Loucy (cell line): ENCODE measurements at regions not wholly inside any gene's neighbourhood (a gene's known extent, or its start where the extent isn't known, plus 50 kb on each side); places are given as distances from the start of the nearest gene placed in this dataset.
"Not testable (repeated sequence)": the region's sequence is repeated elsewhere in the genome, so short reads cannot be mapped to it uniquely, and the experiment has no call there.

Source experiments
- H2AFZ ChIP-seq: fragments of 200-600 bp; sonication (generic); 2 replicates; pipeline ENCODE4 v1.6.0; 2016; ENCODE audit warnings: antibody characterized with exemption, mild to moderate bottlenecking, low read length, moderate library complexity
- H3F3A ChIP-seq: fragments of 200-600 bp; 2 replicates; pipeline ENCODE4 v1.6.0; 2016; ENCODE audit warnings: antibody characterized with exemption, low read depth, mild to moderate bottlenecking
- H3K27me3 ChIP-seq: fragments of 200-600 bp; sonication (generic); 2 replicates; pipeline ENCODE4 v1.6.1; 2014; ENCODE audit warnings: low read length, mild to moderate bottlenecking; ENCODE audit not compliant: insufficient read depth, poor library complexity, severe bottlenecking
- H3K36me3 ChIP-seq: fragments of 200-600 bp; sonication (generic); 2 replicates; pipeline ENCODE4 v1.6.1; 2016; ENCODE audit warnings: low read length; ENCODE audit not compliant: insufficient read depth
- H3K4me1 ChIP-seq: fragments of 200-600 bp; sonication (generic); 2 replicates; pipeline ENCODE4 v1.5.1; 2014; ENCODE audit warnings: low read length, mild to moderate bottlenecking; ENCODE audit not compliant: insufficient read depth, poor library complexity, severe bottlenecking
- H3K4me2 ChIP-seq: fragments of 200-600 bp; sonication (generic); 2 replicates; pipeline ENCODE4 v1.6.0; 2014; ENCODE audit warnings: antibody characterized with exemption, low read length, low read depth, mild to moderate bottlenecking; ENCODE audit not compliant: poor library complexity, severe bottlenecking
- H3K4me3 ChIP-seq: fragments of 200-600 bp; sonication (generic); 2 replicates; pipeline ENCODE4 v1.5.1; 2014; ENCODE audit warnings: low read length, mild to moderate bottlenecking, mixed read lengths; ENCODE audit not compliant: poor library complexity, severe bottlenecking
- H3K79me2 ChIP-seq: fragments of 200-600 bp; sonication (generic); 2 replicates; pipeline ENCODE4 v1.6.1; 2014; ENCODE audit warnings: low read length; ENCODE audit not compliant: insufficient read depth
- H3K9ac ChIP-seq: fragments of 200-600 bp; sonication (generic); 2 replicates; pipeline ENCODE4 v1.6.0; 2014; ENCODE audit warnings: mild to moderate bottlenecking, low read depth, low read length, moderate library complexity; ENCODE audit not compliant: poor library complexity, severe bottlenecking
- H3K9me2 ChIP-seq: fragments of 200-600 bp; sonication (generic); replicated peaks from 2 replicates; pipeline ENCODE4 v1.6.1; 2016; ENCODE audit warnings: low read depth, low read length, mixed read lengths
- H3K9me3 ChIP-seq: fragments of 200-600 bp; sonication (generic); 2 replicates; pipeline ENCODE4 v1.6.1; 2014; ENCODE audit warnings: mild to moderate bottlenecking, antibody characterized with exemption, low read length, low read depth; ENCODE audit not compliant: insufficient read depth
- H4K20me1 ChIP-seq: fragments of 200-600 bp; sonication (generic); 2 replicates; pipeline ENCODE4 v1.6.0; 2014; ENCODE audit warnings: antibody characterized with exemption, low read length, mild to moderate bottlenecking; ENCODE audit not compliant: insufficient read depth, poor library complexity, severe bottlenecking
- EZH2phosphoT487 ChIP-seq: fragments of 200-600 bp; IDR thresholded peaks from 2 replicates; pipeline ENCODE4 v1.6.1; 2018; ENCODE audit warnings: antibody characterized with exemption, mild to moderate bottlenecking, moderate library complexity, borderline replicate concordance
- TF ChIP-seq, protein P1 (sequence below): fragments of 200-600 bp; sonication (generic); conservative IDR thresholded peaks from 2 replicates; pipeline ENCODE4 v1.5.1; 2014; ENCODE audit warnings: mild to moderate bottlenecking, antibody characterized with exemption, low read length

DNA sequence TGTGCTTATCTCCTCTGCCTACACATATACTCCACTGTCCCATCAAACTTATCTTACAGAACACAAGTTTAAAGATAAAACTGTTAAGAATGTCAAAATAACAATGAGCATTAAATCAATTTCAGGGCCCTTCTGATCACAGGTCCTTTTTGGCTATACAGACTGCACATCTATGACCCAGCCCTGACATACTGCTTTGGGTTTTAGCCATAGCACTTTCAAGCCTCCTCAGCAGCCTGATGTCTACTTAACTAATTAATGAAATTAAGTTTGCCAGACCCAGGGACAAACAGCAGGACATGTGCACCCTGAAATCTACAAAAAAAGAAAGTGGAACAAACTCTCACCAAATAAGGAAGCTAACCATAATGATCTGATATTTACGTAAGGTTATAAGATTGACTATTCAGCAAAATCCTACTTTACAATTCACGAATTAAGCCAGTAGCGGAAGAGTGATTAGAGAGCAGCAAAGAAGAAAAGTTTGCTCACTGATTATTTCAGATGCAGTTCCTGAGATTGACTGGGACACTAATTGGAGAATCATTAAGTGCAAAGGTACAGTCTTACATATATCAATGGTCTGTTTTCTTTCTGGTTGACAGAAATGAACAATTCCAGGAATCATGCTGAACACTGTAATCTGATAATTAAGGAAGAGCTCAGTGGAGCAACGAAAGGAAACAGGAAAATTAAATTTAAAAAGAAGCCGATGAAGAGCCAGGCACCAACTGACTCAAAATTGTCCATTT is 669.3 kb upstream of the LRRN3 start:
- Histone ChIP-seq H3K4me1 (no peaks in the 10 kb centered on the region), H3K4me3 (no peak overlapping the region), H3K9ac (no peak overlapping the region), H2AFZ (no peak overlapping the region), H3K79me2 (no peaks in the 10 kb centered on the region), H3K36me3 (no peaks in the 10 kb centered on the region), H3K9me2 (no peaks in the 10 kb centered on the region), H3K27me3 (no peaks in the 10 kb centered on the region), H3K9me3 (no peaks in the 10 kb centered on the region), H3F3A (no peaks in the 10 kb centered on the region), H3K4me2 (no peak overlapping the region), H4K20me1 (no peaks in the 10 kb centered on the region)
- TF ChIP-seq, protein P1, sequence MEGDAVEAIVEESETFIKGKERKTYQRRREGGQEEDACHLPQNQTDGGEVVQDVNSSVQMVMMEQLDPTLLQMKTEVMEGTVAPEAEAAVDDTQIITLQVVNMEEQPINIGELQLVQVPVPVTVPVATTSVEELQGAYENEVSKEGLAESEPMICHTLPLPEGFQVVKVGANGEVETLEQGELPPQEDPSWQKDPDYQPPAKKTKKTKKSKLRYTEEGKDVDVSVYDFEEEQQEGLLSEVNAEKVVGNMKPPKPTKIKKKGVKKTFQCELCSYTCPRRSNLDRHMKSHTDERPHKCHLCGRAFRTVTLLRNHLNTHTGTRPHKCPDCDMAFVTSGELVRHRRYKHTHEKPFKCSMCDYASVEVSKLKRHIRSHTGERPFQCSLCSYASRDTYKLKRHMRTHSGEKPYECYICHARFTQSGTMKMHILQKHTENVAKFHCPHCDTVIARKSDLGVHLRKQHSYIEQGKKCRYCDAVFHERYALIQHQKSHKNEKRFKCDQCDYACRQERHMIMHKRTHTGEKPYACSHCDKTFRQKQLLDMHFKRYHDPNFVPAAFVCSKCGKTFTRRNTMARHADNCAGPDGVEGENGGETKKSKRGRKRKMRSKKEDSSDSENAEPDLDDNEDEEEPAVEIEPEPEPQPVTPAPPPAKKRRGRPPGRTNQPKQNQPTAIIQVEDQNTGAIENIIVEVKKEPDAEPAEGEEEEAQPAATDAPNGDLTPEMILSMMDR, result no peak
- no peak for TF ChIP-seq EZH2phosphoT487

DNA sequence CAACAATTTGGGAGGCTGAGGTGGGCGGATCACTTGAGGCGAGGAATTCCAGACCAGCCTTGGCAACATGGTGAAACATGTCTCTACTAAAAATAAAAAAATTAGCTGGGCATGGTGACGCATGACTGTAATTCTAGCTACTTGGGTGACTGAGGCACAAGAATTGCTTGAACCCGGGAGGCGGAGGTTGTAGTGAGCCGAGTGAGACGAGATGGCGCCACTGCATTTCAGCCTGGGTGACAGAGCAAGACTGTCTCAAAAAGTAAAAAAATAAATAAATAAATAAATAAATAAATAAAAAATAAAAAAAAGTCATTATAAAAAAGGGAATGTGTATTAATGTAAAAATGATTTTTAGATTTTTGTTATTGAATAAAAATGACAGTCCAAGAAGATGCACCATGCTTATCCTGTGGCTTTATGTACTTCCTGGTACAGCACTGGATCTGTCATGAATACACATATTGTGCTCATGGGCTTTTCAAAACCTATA is 658.8 kb upstream of the LRRN3 start:
- no peak for TF ChIP-seq EZH2phosphoT487
- TF ChIP-seq, protein P1, result no peak

DNA sequence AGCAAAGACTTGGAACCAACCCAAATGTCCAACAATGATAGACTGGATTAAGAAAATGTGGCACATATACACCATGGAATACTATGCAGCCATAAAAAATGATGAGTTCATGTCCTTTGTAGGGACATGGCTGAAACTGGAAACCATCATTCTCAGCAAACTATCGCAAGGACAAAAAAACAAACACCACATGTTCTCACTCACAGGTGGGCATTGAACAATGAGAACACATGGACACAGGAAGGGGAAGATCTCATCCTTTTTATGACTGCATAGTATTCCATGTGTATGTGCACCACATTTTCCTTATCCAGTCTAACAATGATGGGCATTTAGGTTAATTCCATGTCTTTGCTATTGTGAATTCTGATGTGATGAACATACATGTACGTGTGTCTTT is 652.0 kb upstream of the LRRN3 start:
- H3K4me3 ChIP-seq, H3K9ac ChIP-seq, H4K20me1 ChIP-seq, H3K4me2 ChIP-seq, H3K79me2 ChIP-seq, H3K9me2 ChIP-seq, H3K9me3 ChIP-seq, H2AFZ ChIP-seq, H3F3A ChIP-seq, H3K27me3 ChIP-seq, H3K36me3 ChIP-seq, H3K4me1 ChIP-seq: not testable (repeated sequence)

More for the DNA sequence above, 658.8 kb upstream of the LRRN3 start:
- no peaks in the 10 kb centered on the region for H4K20me1 ChIP-seq
- H3K4me1 ChIP-seq, result no peaks in the 10 kb centered on the region
- H3K4me3 ChIP-seq, result no peak overlapping the region
- no peaks in the 10 kb centered on the region for H3K9me2 ChIP-seq
- H3K4me2 ChIP-seq, result no peak overlapping the region
- H3K9me3 ChIP-seq, result no peaks in the 10 kb centered on the region
- no peaks in the 10 kb centered on the region for H3F3A ChIP-seq
- H3K27me3 ChIP-seq, result no peaks in the 10 kb centered on the region
- no peaks in the 10 kb centered on the region for H3K79me2 ChIP-seq
- H2AFZ ChIP-seq, result no peak overlapping the region
- H3K36me3 ChIP-seq, result no peaks in the 10 kb centered on the region
- no peak overlapping the region for H3K9ac ChIP-seq

DNA sequence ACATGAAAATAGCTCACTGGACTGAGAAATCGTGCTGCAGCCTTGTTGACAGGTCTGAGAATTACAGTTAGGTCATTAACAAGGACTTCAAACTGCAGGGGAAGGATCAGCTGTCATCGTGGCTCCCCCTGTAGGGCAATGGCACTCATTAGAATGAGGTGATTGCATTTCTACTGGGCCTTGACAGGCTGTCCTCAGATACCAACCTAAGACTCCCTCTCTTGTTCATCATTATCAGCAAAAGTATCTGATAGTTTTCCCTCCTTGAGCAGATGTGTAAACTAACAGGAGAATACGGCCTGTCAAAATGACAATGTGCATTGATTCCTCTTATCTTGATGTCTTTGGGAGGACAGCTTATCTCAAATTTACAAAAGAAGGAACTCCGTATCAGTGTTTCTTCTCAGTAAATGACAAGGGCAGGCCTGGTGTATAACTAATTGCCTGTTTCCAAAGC is 648.5 kb upstream of the LRRN3 start:
- Histone ChIP-seq H3K27me3 (no peaks in the 10 kb centered on the region), H3K4me3 (no peak overlapping the region), H3K36me3 (no peaks in the 10 kb centered on the region), H3K4me2 (no peak overlapping the region), H3K4me1 (no peaks in the 10 kb centered on the region), H3K9me2 (no peaks in the 10 kb centered on the region), H2AFZ (no peak overlapping the region), H4K20me1 (no peaks in the 10 kb centered on the region), H3F3A (no peaks in the 10 kb centered on the region), H3K9me3 (no peaks in the 10 kb centered on the region), H3K79me2 (no peaks in the 10 kb centered on the region), H3K9ac (no peak overlapping the region)
- no peak for TF ChIP-seq EZH2phosphoT487
- TF ChIP-seq, protein P1, result peak; percentile 66
